Right lobe of liver (tissue), 6 donors: ENCODE measurements at regions not wholly inside any gene's neighbourhood (a gene's known extent, or its start where the extent isn't known, plus 50 kb on each side); places are given as distances from the start of the nearest gene placed in this dataset.
A peak's percentile ranks its signal among the peaks of the same experiment; 100 is the strongest.

Experiments used
- ATAC-seq, 4 donors: fragments of 200-7000 bp; cut with Tn5 transposase; one replicate each; pipeline ENCODE4 v1.9.1; 2020; ENCODE audit warnings: mild to moderate bottlenecking in 4 of 4, moderate library complexity in 4 of 4
- DNase-seq, 3 donors: peaks; one replicate each; pipeline ENCODE4 v3.0.0-alpha.2; 2020
- H3K27ac ChIP-seq, 3 donors: fragments of 200-600 bp; one replicate each; pipeline ENCODE4 v1.8.0; 2022
- H3K27me3 ChIP-seq, 2 donors: fragments of 200-600 bp; one replicate each; pipeline ENCODE4 v1.8.0; 2022
- H3K36me3 ChIP-seq, 4 donors: fragments of 200-600 bp; sonication (generic) in 1 of 4; one replicate each; pipeline versions ENCODE4 v1.5.1 to v1.8.0; 2017 to 2022; ENCODE audit warnings: control low read depth in 1 of 4
- H3K4me1 ChIP-seq, 4 donors: fragments of 200-600 bp; sonication (generic) in 1 of 4; one replicate each; pipeline versions ENCODE4 v1.5.1 to v1.8.0; 2017 to 2022; ENCODE audit warnings: control low read depth in 1 of 4
- H3K4me3 ChIP-seq, 3 donors: fragments of 200-600 bp; one replicate each; pipeline ENCODE4 v1.8.0; 2022
- H3K9me3 ChIP-seq, 4 donors: fragments of 200-600 bp; sonication (generic) in 1 of 4; one replicate each; pipeline versions ENCODE4 v1.5.1 to v1.8.0; 2017 to 2022; ENCODE audit warnings: control low read depth in 1 of 4
- CTCF ChIP-seq, 4 donors: fragments of 200-600 bp in 3 of 4; fragments of 450-650 bp in 1 of 4; IDR thresholded peaks; one replicate each; pipeline versions ENCODE4 v1.5.1 to v1.8.0; 2016 to 2022; ENCODE audit warnings: antibody characterized with exemption in 4 of 4, mild to moderate bottlenecking in 2 of 4
- POLR2A ChIP-seq: fragments of 450-650 bp; IDR thresholded peaks from one replicate; pipeline ENCODE4 v1.6.1; 2017; ENCODE audit warnings: antibody characterized with exemption, mild to moderate bottlenecking
- WGBS: methylation state at CpG from one replicate; pipeline ENCODE4 v1.1.6; 2018; ENCODE audit warnings: low coverage, low lambda C conversion rate; ENCODE audit not compliant: insufficient coverage; ENCODE audit errors: missing lambda C conversion rate; 5-methylcytosine and 5-hydroxymethylcytosine counted together
- intact Hi-C, 2 donors: fragments of 100-400 bp; cut with DNase I; formaldehyde crosslinking; loops; one replicate each; pipeline versions ENCODE4 v1.11.2 to v1.14.1; 2022
- donor health status: DM: no; HTN: yes; CAD: no.
- donor health status: DM: no; HTN: no; CAD: no.
- donor health status: DM: no; HTN: no; CAD: no.
- donor health status: DM: no; HTN: yes; CAD: no.
- donor health status: DM: no; HTN: yes; CAD: no.

GRCh38 chr6:14583826-14584225, 466.3 kb downstream of the CD83 start:
- Histone ChIP-seq H3K27me3 (no peaks in the 10 kb centered on the region), H3K36me3 (no peaks in the 10 kb centered on the region), H3K4me1 (no peaks in the 10 kb centered on the region), H3K27ac (no peak overlapping the region), H3K4me3 (no peak overlapping the region), H3K9me3 (no peaks in the 10 kb centered on the region)
- intact Hi-C loops = no loop called here
- 49% methylated on average over 6 of the region's 9 CpGs for WGBS
- DNase-seq (no peak), ATAC-seq (no peak)
- no peak for TF ChIP-seq CTCF (IDR thresholded peaks at IDR 0.05)
- no peak for TF ChIP-seq POLR2A

- Histone ChIP-seq H3K27me3 (no peaks in the 10 kb centered on the region), H3K4me1 (no peaks in the 10 kb centered on the region), H3K36me3 (no peaks in the 10 kb centered on the region), H3K9me3 (no peaks in the 10 kb centered on the region), H3K4me3 (no peak overlapping the region), H3K27ac (no peak overlapping the region)
- no peak for DNase-seq
- 18% methylated on average over 5 of the region's 5 CpGs for WGBS
- intact Hi-C loops = no loop called here
- TF ChIP-seq POLR2A (no peak), CTCF (IDR thresholded peaks at IDR 0.05) (peak; percentile 32 to 58 (median 44))
- peak; percentile 57 to 80 (median 74) for ATAC-seq
Observed at GRCh38 chr6:14584450-14584849, 466.9 kb downstream of the CD83 start.

- no peak overlapping the region for H3K27ac ChIP-seq
- intact Hi-C loops = no loop called here
Observed at GRCh38 chr6:14585689-14586088, 468.1 kb downstream of the CD83 start.

GRCh38 chr6:14589175-14589574, 471.6 kb downstream of the CD83 start:
- 60% methylated on average over 5 of the region's 6 CpGs for WGBS

More at GRCh38 chr6:14585689-14586088, 468.1 kb downstream of the CD83 start:
- WGBS = no CpG with 5 or more reads among the region's 1 CpG
- Histone ChIP-seq H3K27me3 (no peaks in the 10 kb centered on the region), H3K4me3 (no peak overlapping the region), H3K9me3 (no peaks in the 10 kb centered on the region), H3K4me1 (no peaks in the 10 kb centered on the region), H3K36me3 (no peaks in the 10 kb centered on the region)
- DNase-seq = no peak
- no peak for TF ChIP-seq POLR2A
- TF ChIP-seq CTCF (IDR thresholded peaks at IDR 0.05) = no peak
- ATAC-seq = no peak

More at GRCh38 chr6:14589175-14589574, 471.6 kb downstream of the CD83 start:
- intact Hi-C loops = no loop called here
- Histone ChIP-seq H3K4me1 (no peaks in the 10 kb centered on the region), H3K36me3 (no peaks in the 10 kb centered on the region), H3K4me3 (no peak overlapping the region), H3K9me3 (no peaks in the 10 kb centered on the region), H3K27ac (no peak overlapping the region), H3K27me3 (no peaks in the 10 kb centered on the region)
- ATAC-seq (no peak), DNase-seq (no peak)
- TF ChIP-seq POLR2A (no peak), CTCF (IDR thresholded peaks at IDR 0.05) (no peak)
